HepG2 (cell line): ENCODE measurements at regions not wholly inside any gene's neighbourhood (a gene's known extent, or its start where the extent isn't known, plus 50 kb on each side); places are given as distances from the start of the nearest gene placed in this dataset.

Experiments
- ATAC-seq: fragments of 200-7000 bp; cut with Tn5 transposase; 3 replicates; pipeline ENCODE4 v1.9.1; 2020; ENCODE audit warnings: mild to moderate bottlenecking, moderate library complexity
- BruUV-seq: library from RNA; stranded (reverse); fragments of 400-500 nt; replicated peaks from 2 replicates; lab custom pipeline; 2021; lab: Mats Ljungman, UMichigan
- CTCF ChIA-PET: fragments of 300-600 bp; formaldehyde crosslinking; extraction: SDS; loops from one replicate; lab custom pipeline; 2021; ENCODE audit warnings: low total read pairs, inconsistent platforms, low intra/inter-chr PET ratio; lab: Yijun Ruan, JAX
- POLR2A ChIA-PET: fragments of 350-600 bp; sonication (Branson Sonifier 250); formaldehyde crosslinking; loops from one replicate; lab custom pipeline; 2020; ENCODE audit warnings: antibody characterized with exemption, inconsistent platforms; lab: Yijun Ruan, JAX
- DNase-seq: peaks from one replicate; pipeline ENCODE4 v3.0.0-alpha.2; 2015; ENCODE audit warnings: low spot score
- FAIRE-seq: peaks from 3 replicates; lab custom pipeline; 2011; peaks lifted over from hg19 to GRCh38; lab: Jason Lieb, UNC
- H2AFZ ChIP-seq: one replicate; pipeline ENCODE4 v1.6.1; 2011; ENCODE audit warnings: low read length, inconsistent platforms
- H3K27ac ChIP-seq: fragments of 300-600 bp; 3 replicates; pipeline ENCODE4 v1.8.0; 2011; ENCODE audit warnings: mixed run types, mild to moderate bottlenecking, mixed read lengths, low read length, inconsistent platforms; ENCODE audit not compliant: insufficient read depth; ENCODE audit errors: extremely low read length
- H3K27me3 ChIP-seq, 2 experiments: fragments of 200-600 bp in 1 of 2; 2 replicates in 1 of 2; 3 replicates in 1 of 2; pipeline versions ENCODE4 v1.6.0 to v1.8.0; 2011; ENCODE audit warnings: low read length in 2 of 2, mild to moderate bottlenecking in 2 of 2, moderate library complexity in 2 of 2, inconsistent platforms in 1 of 2; ENCODE audit not compliant: insufficient read depth in 2 of 2, control insufficient read depth in 1 of 2
- H3K36me3 ChIP-seq, 2 experiments: fragments of 200-600 bp in 1 of 2; replicated peaks in 1 of 2; 2 replicates in 1 of 2; 3 replicates in 1 of 2; pipeline versions ENCODE4 v1.5.1 to v1.8.0; 2011; ENCODE audit warnings: low read length in 2 of 2, inconsistent platforms in 1 of 2; ENCODE audit not compliant: insufficient read depth in 2 of 2, control insufficient read depth in 1 of 2
- H3K4me1 ChIP-seq: 2 replicates; pipeline ENCODE4 v1.5.1; 2012; ENCODE audit warnings: low read length, inconsistent platforms; ENCODE audit not compliant: insufficient read depth
- H3K4me2 ChIP-seq: 2 replicates; pipeline ENCODE4 v1.6.0; 2011; ENCODE audit warnings: low read depth, low read length, inconsistent platforms
- H3K4me3 ChIP-seq, 3 experiments: fragments of 200-600 bp in 1 of 3; sonication (generic), shearing (Covaris generic) in 1 of 3; replicated peaks in 1 of 3; 2 replicates each; pipeline ENCODE4 v1.5.1; 2011 to 2016; ENCODE audit warnings: low read length in 3 of 3, inconsistent platforms in 2 of 3, low read depth in 2 of 3, mild to moderate bottlenecking in 2 of 3, control low read depth in 1 of 3, mixed read lengths in 1 of 3; ENCODE audit not compliant: insufficient read depth in 1 of 3
- H3K79me2 ChIP-seq: one replicate; pipeline ENCODE4 v1.6.1; 2011; ENCODE audit warnings: low read length, inconsistent platforms; ENCODE audit not compliant: insufficient read depth
- H3K9ac ChIP-seq: 2 replicates; pipeline ENCODE4 v1.6.0; 2011; ENCODE audit warnings: mild to moderate bottlenecking, low read depth, low read length, inconsistent platforms; ENCODE audit not compliant: insufficient read depth
- H3K9me3 ChIP-seq: 2 replicates; pipeline ENCODE4 v1.5.1; 2012; ENCODE audit warnings: mild to moderate bottlenecking, low read length
- H4K20me1 ChIP-seq: 2 replicates; pipeline ENCODE4 v1.6.0; 2011; ENCODE audit warnings: inconsistent platforms, mild to moderate bottlenecking, low read length, moderate library complexity; ENCODE audit not compliant: insufficient read depth
- ETV5 ChIP-seq: IDR thresholded peaks from 2 replicates; pipeline ENCODE4 v1.6.1; 2018; ENCODE audit warnings: missing biosample characterization, missing genetic modification reagents, inconsistent platforms, borderline replicate concordance
- EZH2 ChIP-seq: conservative IDR thresholded peaks from 2 replicates; pipeline ENCODE4 v1.6.1; 2012; ENCODE audit warnings: mild to moderate bottlenecking, low read depth, low read length, moderate library complexity
- JUN ChIP-seq: sonication (generic); formaldehyde crosslinking; IDR thresholded peaks from 2 replicates; pipeline ENCODE4 v1.4.0; 2020; ENCODE audit warnings: mild to moderate bottlenecking, missing genetic modification reagents
- KDM1A ChIP-seq: IDR thresholded peaks from 2 replicates; pipeline ENCODE4 v1.6.1; 2016; ENCODE audit warnings: missing compliant biosample characterization
- KDM5A ChIP-seq: fragments of 200-600 bp; sonication (generic); IDR thresholded peaks from 2 replicates; pipeline ENCODE4 v1.7.0; 2018; ENCODE audit warnings: antibody characterized with exemption, mild to moderate bottlenecking, low read length, borderline replicate concordance
- PHB2 ChIP-seq: fragments of 450-650 bp; IDR thresholded peaks from 2 replicates; pipeline ENCODE4 v1.6.1; 2018; ENCODE audit not compliant: partially characterized antibody
- SOX5 ChIP-seq: IDR thresholded peaks from 2 replicates; pipeline ENCODE4 v1.6.1; 2016; ENCODE audit warnings: borderline replicate concordance
- ZNF556 ChIP-seq: sonication (generic); formaldehyde crosslinking; IDR thresholded peaks from 2 replicates; pipeline ENCODE4 v1.4.0; 2020; ENCODE audit warnings: mild to moderate bottlenecking, missing genetic modification reagents, borderline replicate concordance
- ZSCAN21 ChIP-seq: sonication (generic); formaldehyde crosslinking; IDR thresholded peaks from 2 replicates; pipeline ENCODE4 v1.8.0; 2022; ENCODE audit warnings: mild to moderate bottlenecking, missing genetic modification reagents, moderate library complexity, borderline replicate concordance
- WGBS: methylation state at CpG from one replicate; pipeline ENCODE4 v1.1.6; 2017; ENCODE audit warnings: low lambda C conversion rate; 5-methylcytosine and 5-hydroxymethylcytosine counted together
- in situ Hi-C: cut with HindIII; loops from 2 replicates; pipeline ENCODE4 v1.10.0; 2017; ENCODE audit warnings: low pct_unique_long_range_greater_than_20kb; ENCODE audit not compliant: extremely low pct_ligation_motif_present
- intact Hi-C: fragments of 100-400 bp; cut with micrococcal nuclease; formaldehyde crosslinking; loops from one replicate; pipeline ENCODE4 v1.10.0; 2022; ENCODE audit not compliant: unreplicated experiment
- TF ChIP-seq, protein P1 (sequence below): sonication (generic); formaldehyde crosslinking; IDR thresholded peaks from 2 replicates; pipeline ENCODE4 v1.8.1; 2023; ENCODE audit warnings: missing genetic modification reagents, inconsistent platforms, borderline replicate concordance
- TF ChIP-seq, protein P2 (sequence below): sonication (generic); formaldehyde crosslinking; IDR thresholded peaks from 2 replicates; pipeline ENCODE4 v1.8.1; 2023; ENCODE audit warnings: mild to moderate bottlenecking, missing genetic modification reagents
- TF ChIP-seq, protein P3 (sequence below): IDR thresholded peaks from 2 replicates; pipeline ENCODE4 v1.6.1; 2012; ENCODE audit warnings: inconsistent platforms
- TF ChIP-seq, protein P4 (sequence below): sonication (generic); formaldehyde crosslinking; IDR thresholded peaks from 2 replicates; pipeline ENCODE4 v1.8.1; 2023; ENCODE audit warnings: mild to moderate bottlenecking, missing genetic modification reagents, borderline replicate concordance
- TF ChIP-seq, protein P5 (sequence below): sonication (generic); formaldehyde crosslinking; IDR thresholded peaks from 2 replicates; pipeline ENCODE4 v1.4.0; 2020; ENCODE audit warnings: missing genetic modification reagents

DNA sequence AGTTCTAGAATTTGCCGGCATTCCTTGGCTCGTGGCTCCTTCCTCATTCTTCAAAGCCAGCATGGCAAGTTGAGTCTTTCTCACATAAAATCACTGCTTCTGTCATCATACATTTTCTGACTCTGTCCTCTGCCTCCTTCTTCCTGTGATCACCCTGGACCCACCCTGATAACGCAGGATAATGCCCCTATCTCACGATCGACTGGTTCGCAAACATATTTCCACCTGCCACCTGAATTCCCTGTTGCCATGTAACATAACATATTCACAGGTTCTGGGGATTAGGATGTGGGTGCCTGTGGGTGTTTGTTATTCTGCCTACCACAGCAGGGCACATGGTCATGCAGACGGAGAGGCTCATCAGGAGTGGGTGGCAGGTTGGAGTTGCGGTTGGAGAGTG is 177.7 kb downstream of the NHLRC3 start:
- H3K9me3 ChIP-seq = no peaks in the 10 kb centered on the region
- intact Hi-C loops (no loop called here), in situ Hi-C loops (no loop called here)
- 48% methylated on average over 8 of the region's 8 CpGs for WGBS
- no peak for DNase-seq
- FAIRE-seq = no peak
- H3K36me3 ChIP-seq = no peaks in the 10 kb centered on the region
- ChIA-PET POLR2A (no interaction called here), CTCF (no interaction called here)
- no peak for TF ChIP-seq KDM1A (CRISPR knock-in tag)
- no peak for TF ChIP-seq EZH2
- TF ChIP-seq, protein P1, sequence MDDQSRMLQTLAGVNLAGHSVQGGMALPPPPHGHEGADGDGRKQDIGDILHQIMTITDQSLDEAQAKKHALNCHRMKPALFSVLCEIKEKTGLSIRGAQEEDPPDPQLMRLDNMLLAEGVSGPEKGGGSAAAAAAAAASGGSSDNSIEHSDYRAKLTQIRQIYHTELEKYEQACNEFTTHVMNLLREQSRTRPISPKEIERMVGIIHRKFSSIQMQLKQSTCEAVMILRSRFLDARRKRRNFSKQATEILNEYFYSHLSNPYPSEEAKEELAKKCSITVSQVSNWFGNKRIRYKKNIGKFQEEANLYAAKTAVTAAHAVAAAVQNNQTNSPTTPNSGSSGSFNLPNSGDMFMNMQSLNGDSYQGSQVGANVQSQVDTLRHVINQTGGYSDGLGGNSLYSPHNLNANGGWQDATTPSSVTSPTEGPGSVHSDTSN (CRISPR knock-in tag) = no peak
- no peak for TF ChIP-seq ZSCAN21 (CRISPR knock-in tag)
- no peak for TF ChIP-seq PHB2
- no peak for TF ChIP-seq KDM5A
- TF ChIP-seq, protein P2, sequence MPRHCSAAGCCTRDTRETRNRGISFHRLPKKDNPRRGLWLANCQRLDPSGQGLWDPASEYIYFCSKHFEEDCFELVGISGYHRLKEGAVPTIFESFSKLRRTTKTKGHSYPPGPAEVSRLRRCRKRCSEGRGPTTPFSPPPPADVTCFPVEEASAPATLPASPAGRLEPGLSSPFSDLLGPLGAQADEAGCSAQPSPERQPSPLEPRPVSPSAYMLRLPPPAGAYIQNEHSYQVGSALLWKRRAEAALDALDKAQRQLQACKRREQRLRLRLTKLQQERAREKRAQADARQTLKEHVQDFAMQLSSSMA (CRISPR knock-in tag) = no peak
- TF ChIP-seq ZNF556 (CRISPR knock-in tag) = no peak
- TF ChIP-seq, protein P3, sequence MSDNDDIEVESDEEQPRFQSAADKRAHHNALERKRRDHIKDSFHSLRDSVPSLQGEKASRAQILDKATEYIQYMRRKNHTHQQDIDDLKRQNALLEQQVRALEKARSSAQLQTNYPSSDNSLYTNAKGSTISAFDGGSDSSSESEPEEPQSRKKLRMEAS = no peak
- TF ChIP-seq JUN (CRISPR knock-in tag) = no peak
- no peak for TF ChIP-seq SOX5 (CRISPR knock-in tag)
- TF ChIP-seq ETV5 = no peak
- TF ChIP-seq, protein P4, sequence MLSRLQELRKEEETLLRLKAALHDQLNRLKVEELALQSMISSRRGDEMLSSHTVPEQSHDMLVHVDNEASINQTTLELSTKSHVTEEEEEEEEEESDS (CRISPR knock-in tag) = no peak
- TF ChIP-seq, protein P5, sequence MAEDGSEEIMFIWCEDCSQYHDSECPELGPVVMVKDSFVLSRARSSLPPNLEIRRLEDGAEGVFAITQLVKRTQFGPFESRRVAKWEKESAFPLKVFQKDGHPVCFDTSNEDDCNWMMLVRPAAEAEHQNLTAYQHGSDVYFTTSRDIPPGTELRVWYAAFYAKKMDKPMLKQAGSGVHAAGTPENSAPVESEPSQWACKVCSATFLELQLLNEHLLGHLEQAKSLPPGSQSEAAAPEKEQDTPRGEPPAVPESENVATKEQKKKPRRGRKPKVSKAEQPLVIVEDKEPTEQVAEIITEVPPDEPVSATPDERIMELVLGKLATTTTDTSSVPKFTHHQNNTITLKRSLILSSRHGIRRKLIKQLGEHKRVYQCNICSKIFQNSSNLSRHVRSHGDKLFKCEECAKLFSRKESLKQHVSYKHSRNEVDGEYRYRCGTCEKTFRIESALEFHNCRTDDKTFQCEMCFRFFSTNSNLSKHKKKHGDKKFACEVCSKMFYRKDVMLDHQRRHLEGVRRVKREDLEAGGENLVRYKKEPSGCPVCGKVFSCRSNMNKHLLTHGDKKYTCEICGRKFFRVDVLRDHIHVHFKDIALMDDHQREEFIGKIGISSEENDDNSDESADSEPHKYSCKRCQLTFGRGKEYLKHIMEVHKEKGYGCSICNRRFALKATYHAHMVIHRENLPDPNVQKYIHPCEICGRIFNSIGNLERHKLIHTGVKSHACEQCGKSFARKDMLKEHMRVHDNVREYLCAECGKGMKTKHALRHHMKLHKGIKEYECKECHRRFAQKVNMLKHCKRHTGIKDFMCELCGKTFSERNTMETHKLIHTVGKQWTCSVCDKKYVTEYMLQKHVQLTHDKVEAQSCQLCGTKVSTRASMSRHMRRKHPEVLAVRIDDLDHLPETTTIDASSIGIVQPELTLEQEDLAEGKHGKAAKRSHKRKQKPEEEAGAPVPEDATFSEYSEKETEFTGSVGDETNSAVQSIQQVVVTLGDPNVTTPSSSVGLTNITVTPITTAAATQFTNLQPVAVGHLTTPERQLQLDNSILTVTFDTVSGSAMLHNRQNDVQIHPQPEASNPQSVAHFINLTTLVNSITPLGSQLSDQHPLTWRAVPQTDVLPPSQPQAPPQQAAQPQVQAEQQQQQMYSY (CRISPR knock-in tag) = no peak
- H2AFZ ChIP-seq = no peak overlapping the region
- H3K27ac ChIP-seq = no peak overlapping the region
- BruUV-seq = no TSS peak
- H3K4me3 ChIP-seq = no peak overlapping the region
- ATAC-seq = no peak
- H3K4me2 ChIP-seq = no peak overlapping the region
- H3K79me2 ChIP-seq = no peaks in the 10 kb centered on the region
- no peaks in the 10 kb centered on the region for H3K27me3 ChIP-seq
- H4K20me1 ChIP-seq = no peaks in the 10 kb centered on the region
- no peak overlapping the region for H3K9ac ChIP-seq
- H3K4me1 ChIP-seq = no peaks in the 10 kb centered on the region
